GM06990 (cell line): ENCODE measurements at regions not wholly inside any gene's neighbourhood (a gene's known extent, or its start where the extent isn't known, plus 50 kb on each side); places are given as distances from the start of the nearest gene placed in this dataset.

ENCODE experiments used
- DNase-seq: peaks from one replicate; pipeline ENCODE4 v3.0.0-alpha.2; 2011; ENCODE audit not compliant: insufficient read length; ENCODE audit errors: extremely low read depth
- H3K27me3 ChIP-seq: replicated peaks from 2 replicates; pipeline ENCODE4 v1.6.0; 2011; ENCODE audit warnings: low read length; ENCODE audit not compliant: control insufficient read depth, insufficient read depth
- H3K36me3 ChIP-seq: 2 replicates; pipeline ENCODE4 v1.5.1; 2011; ENCODE audit warnings: low read length; ENCODE audit not compliant: control insufficient read depth, insufficient read depth
- H3K4me3 ChIP-seq: replicated peaks from 2 replicates; pipeline ENCODE4 v1.5.1; 2011; ENCODE audit warnings: low read depth, mild to moderate bottlenecking, control low read depth, low read length
- TF ChIP-seq, protein P1 (sequence below): IDR thresholded peaks from 2 replicates; pipeline ENCODE4 v1.5.1; 2011; ENCODE audit warnings: low read length, control low read depth, mild to moderate bottlenecking, inconsistent platforms; ENCODE audit not compliant: insufficient read depth, poor library complexity, severe bottlenecking

DNA sequence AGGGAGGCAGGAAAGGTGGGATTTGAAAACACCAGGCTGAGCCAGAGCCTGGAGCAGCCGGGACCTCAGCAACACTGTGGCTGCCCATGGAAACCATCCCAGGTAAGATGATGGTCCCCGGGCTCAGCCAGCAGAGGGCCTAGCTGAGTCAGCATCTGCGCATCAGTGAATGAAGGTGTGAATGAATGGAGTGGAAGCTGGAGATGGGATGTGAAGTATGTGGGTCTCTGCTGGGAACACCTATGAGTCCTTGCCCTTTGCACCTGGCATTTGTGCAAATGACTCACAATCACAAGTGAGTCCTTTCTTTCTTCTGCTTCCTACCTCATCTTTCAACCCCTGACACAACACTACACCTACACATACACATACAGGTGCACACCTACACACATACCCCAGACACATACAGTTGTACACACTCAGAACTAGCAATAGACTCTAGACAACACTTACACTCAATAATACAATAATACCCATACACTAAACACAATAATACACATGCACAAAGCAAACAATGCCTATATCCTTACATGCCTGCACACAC, 62.8 kb upstream of the PRDM11 start:
- no peaks in the 10 kb centered on the region for H3K36me3 ChIP-seq
- H3K4me3 ChIP-seq = no peak overlapping the region
- DNase-seq = no peak
- peaks cover 1% of the 10 kb centered on the region for H3K27me3 ChIP-seq
- TF ChIP-seq, protein P1, sequence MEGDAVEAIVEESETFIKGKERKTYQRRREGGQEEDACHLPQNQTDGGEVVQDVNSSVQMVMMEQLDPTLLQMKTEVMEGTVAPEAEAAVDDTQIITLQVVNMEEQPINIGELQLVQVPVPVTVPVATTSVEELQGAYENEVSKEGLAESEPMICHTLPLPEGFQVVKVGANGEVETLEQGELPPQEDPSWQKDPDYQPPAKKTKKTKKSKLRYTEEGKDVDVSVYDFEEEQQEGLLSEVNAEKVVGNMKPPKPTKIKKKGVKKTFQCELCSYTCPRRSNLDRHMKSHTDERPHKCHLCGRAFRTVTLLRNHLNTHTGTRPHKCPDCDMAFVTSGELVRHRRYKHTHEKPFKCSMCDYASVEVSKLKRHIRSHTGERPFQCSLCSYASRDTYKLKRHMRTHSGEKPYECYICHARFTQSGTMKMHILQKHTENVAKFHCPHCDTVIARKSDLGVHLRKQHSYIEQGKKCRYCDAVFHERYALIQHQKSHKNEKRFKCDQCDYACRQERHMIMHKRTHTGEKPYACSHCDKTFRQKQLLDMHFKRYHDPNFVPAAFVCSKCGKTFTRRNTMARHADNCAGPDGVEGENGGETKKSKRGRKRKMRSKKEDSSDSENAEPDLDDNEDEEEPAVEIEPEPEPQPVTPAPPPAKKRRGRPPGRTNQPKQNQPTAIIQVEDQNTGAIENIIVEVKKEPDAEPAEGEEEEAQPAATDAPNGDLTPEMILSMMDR = peak; percentile 54

DNA sequence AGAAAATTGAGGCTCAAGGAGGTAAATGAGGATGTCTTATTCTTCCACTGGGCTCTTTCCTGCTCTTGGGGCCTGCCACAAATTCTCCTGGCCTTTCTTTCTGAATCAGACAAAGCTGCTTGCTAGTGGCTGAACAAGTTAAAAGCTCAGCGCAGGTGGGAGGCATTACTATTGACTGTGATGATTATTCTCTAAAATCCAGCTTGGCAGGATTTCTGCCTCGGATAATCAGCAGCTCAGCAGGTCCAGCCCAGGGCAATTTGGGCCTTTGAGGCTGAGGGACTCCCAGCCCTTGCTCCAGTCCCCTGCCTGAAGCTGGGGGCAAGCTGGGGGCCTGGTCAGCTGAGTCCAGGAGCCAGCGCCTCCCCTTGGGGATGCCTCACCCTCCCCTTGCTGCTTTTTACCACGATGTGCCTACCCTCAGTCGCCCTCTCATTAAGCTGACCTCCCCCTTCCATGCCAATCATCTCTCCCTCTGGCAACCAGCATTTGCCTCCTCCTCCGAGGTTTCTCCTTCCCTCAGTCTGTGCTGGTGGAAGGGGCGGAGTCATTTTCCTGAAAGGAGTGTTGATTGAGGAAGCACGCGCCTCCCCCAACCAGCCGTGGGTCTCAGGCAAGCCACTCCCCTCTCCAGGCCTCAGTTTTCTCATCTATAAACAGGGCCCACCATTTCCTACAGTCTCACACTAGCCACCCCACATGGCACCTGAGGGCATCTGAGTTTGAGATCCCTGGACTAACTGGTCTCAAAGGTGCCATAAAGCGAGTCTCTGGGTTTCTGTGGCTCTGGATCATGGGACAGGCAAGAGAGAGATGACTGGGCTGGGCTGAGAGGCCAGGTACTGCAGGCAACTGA, 60.6 kb upstream of the PRDM11 start:
- H3K36me3 ChIP-seq = no peaks in the 10 kb centered on the region
- DNase-seq = no peak
- H3K27me3 ChIP-seq = peaks cover 2% of the 10 kb centered on the region
- TF ChIP-seq, protein P1 = no peak
- H3K4me3 ChIP-seq = no peak overlapping the region

DNA sequence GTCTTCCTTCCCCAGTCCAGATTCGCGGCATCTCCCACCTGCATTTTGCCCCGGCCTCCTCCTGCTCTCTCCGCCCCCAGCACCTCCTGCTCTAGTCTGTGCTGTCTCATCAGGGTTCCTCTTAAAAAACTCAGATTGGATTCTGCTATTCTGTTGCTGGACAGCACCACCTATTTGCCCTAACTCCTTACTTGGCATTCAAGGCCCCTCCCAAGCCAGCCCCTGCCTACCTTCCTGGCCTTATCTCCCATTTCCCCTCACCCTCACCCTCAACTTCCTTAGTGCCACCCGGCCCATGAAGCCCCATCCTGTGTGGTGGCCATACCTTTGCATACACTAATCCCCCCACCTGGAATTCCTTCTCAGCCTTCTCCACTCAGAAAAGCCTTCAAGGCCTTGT, 59.9 kb upstream of the PRDM11 start:
- no peak overlapping the region for H3K4me3 ChIP-seq
- no peaks in the 10 kb centered on the region for H3K36me3 ChIP-seq
- H3K27me3 ChIP-seq = peaks cover 2% of the 10 kb centered on the region
- TF ChIP-seq, protein P1 = no peak
- no peak for DNase-seq

DNA sequence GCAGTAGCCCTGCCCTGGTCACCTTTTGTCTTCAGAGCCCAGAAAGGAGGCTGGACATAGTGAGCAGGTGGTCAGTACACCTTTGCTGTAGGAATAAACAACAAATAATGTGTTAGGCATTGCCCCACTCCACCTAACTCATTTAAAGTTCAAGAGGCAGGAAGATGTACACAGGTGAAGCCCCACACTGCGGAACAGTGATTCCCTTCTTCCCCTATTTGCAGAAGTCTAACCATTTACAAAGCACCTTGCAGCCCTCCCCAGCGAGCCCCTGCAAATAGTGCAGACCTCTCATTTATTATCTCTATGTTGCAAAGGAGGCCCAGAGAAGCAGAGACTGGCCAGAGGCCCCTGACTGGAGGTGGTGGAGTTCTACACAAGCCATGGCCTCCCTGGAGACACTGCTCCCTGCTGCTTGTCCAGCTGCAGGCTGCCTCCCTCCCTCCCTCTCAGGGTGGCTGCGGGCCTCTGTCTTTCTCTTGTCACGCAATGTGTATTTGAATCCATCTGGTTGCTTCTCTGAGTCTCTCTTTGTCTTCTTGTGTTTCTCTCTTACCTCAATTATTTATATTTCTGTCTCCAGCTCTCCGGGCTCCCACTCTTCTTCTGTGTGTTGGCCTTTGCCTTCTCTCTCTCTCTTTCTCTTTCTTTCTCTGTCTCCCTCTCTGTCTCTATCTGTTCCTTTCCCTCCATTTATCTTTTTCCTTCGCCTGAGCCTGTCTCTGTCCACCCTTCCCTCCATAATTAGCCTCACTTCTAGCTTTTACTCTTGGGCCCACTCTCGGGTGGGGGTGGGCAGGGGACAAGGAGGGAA, 59.1 kb upstream of the PRDM11 start:
- no peak for DNase-seq
- TF ChIP-seq, protein P1 = no peak
- Histone ChIP-seq H3K36me3 (no peaks in the 10 kb centered on the region), H3K27me3 (peaks cover 2% of the 10 kb centered on the region), H3K4me3 (no peak overlapping the region)

DNA sequence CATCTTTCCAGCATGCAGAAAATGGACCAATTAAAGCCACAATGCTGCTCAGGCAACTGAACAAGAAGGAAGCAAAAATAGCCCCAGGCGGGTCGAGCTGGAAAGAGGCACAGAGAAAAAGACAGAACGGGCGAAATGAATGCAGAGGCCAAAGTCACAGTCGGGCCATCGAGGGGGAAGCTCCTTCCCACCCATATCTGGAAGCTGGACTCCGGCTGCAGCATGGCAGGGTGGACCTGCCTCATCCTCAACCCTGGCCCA, 58.6 kb upstream of the PRDM11 start:
- TF ChIP-seq, protein P1 = no peak
- no peak for DNase-seq
- Histone ChIP-seq H3K27me3 (peaks cover 2% of the 10 kb centered on the region), H3K4me3 (no peak overlapping the region), H3K36me3 (no peaks in the 10 kb centered on the region)
